K562 (cell line): ENCODE measurements at regions not wholly inside any gene's neighbourhood (a gene's known extent, or its start where the extent isn't known, plus 50 kb on each side); places are given as distances from the start of the nearest gene placed in this dataset.

Experiments
- ATAC-seq: fragments of 200-7000 bp; cut with Tn5 transposase; 3 replicates; pipeline ENCODE4 v1.9.1; 2020; ENCODE audit warnings: moderate library complexity
- BruUV-seq: library from RNA; stranded (reverse); fragments of 400-500 nt; replicated peaks from 2 replicates; lab custom pipeline; 2021; lab: Mats Ljungman, UMichigan
- CTCF ChIA-PET: fragments of 300-600 bp; formaldehyde crosslinking; extraction: SDS; loops from one replicate; lab custom pipeline; 2021; ENCODE audit warnings: low intra/inter-chr PET ratio; lab: Yijun Ruan, JAX
- POLR2A ChIA-PET: fragments of 300-600, 350-650 bp; sonication (Branson Sonifier 250); formaldehyde crosslinking; extraction: SDS; loops from one replicate; lab custom pipeline; 2021; ENCODE audit warnings: antibody characterized with exemption, inconsistent platforms; lab: Yijun Ruan, JAX
- DNase-seq, 4 experiments: peaks; one replicate each; pipeline versions ENCODE4 v3.0.0 to v3.0.0-alpha.2; 2011 to 2018; ENCODE audit warnings: low spot score in 3 of 4, mixed read lengths in 3 of 4; ENCODE audit errors: extremely low read depth in 1 of 4
- FAIRE-seq: peaks from 2 replicates; lab custom pipeline; 2011; peaks lifted over from hg19 to GRCh38; lab: Jason Lieb, UNC
- H2AFZ ChIP-seq: 2 replicates; pipeline ENCODE4 v1.6.0; 2011; ENCODE audit warnings: low read depth, low read length, control low read depth, inconsistent platforms
- H3K27ac ChIP-seq: fragments of 200-600 bp; 3 replicates; pipeline ENCODE4 v1.8.0; 2011; ENCODE audit warnings: low read depth, mild to moderate bottlenecking, control low read depth, inconsistent platforms, low read length, moderate library complexity, mixed read lengths; ENCODE audit errors: extremely low read depth
- H3K27me3 ChIP-seq, 2 experiments: fragments of 300-600 bp in 1 of 2; 2 replicates in 1 of 2; 3 replicates in 1 of 2; pipeline versions ENCODE4 v1.6.0 to v1.8.0; 2011; ENCODE audit warnings: inconsistent platforms in 2 of 2, low read length in 2 of 2, mild to moderate bottlenecking in 1 of 2, mixed read lengths in 1 of 2, moderate library complexity in 1 of 2; ENCODE audit not compliant: control insufficient read depth in 2 of 2, insufficient read depth in 2 of 2
- H3K36me3 ChIP-seq: fragments of 300-600 bp; 3 replicates; pipeline ENCODE4 v1.8.0; 2011; ENCODE audit warnings: mild to moderate bottlenecking, low read length, inconsistent platforms; ENCODE audit not compliant: control insufficient read depth, insufficient read depth
- H3K4me1 ChIP-seq, 2 experiments: fragments of 200-600 bp in 1 of 2; replicated peaks in 1 of 2; 2 replicates in 1 of 2; 3 replicates in 1 of 2; pipeline versions ENCODE4 v1.5.1 to v1.8.0; 2011; ENCODE audit warnings: inconsistent platforms in 2 of 2, low read length in 2 of 2, mild to moderate bottlenecking in 1 of 2, mixed read lengths in 1 of 2, moderate library complexity in 1 of 2; ENCODE audit not compliant: control insufficient read depth in 2 of 2, insufficient read depth in 2 of 2
- H3K4me2 ChIP-seq: 2 replicates; pipeline ENCODE4 v1.6.1; 2011; ENCODE audit warnings: low read length, control low read depth, inconsistent platforms, mixed read lengths; ENCODE audit not compliant: insufficient read depth
- H3K4me3 ChIP-seq: fragments of 200-600 bp; sonication (generic), shearing (Covaris generic); 2 replicates; pipeline ENCODE4 v1.5.1; 2016; ENCODE audit warnings: control low read depth, inconsistent platforms
- H3K79me2 ChIP-seq: fragments of 200-600 bp; 3 replicates; pipeline ENCODE4 v1.8.0; 2011; ENCODE audit warnings: low read length, inconsistent platforms; ENCODE audit not compliant: control insufficient read depth, insufficient read depth
- H3K9ac ChIP-seq, 2 experiments: 2 replicates each; pipeline versions ENCODE4 v1.6.0 to v1.6.1; 2011; ENCODE audit warnings: low read depth in 2 of 2, low read length in 2 of 2, control low read depth in 1 of 2, inconsistent platforms in 1 of 2, mild to moderate bottlenecking in 1 of 2, mixed read lengths in 1 of 2; ENCODE audit not compliant: insufficient read depth in 1 of 2
- H3K9me1 ChIP-seq: one replicate; pipeline ENCODE4 v1.6.0; 2011; ENCODE audit warnings: inconsistent platforms, mild to moderate bottlenecking, low read length, moderate library complexity; ENCODE audit not compliant: control insufficient read depth, insufficient read depth
- H3K9me3 ChIP-seq: replicated peaks from 2 replicates; pipeline ENCODE4 v1.5.1; 2011; ENCODE audit warnings: low read depth, low read length, inconsistent platforms; ENCODE audit not compliant: control insufficient read depth, insufficient read depth
- H4K20me1 ChIP-seq: replicated peaks from 2 replicates; pipeline ENCODE4 v1.6.1; 2011; ENCODE audit warnings: low read length, inconsistent platforms, mixed read lengths; ENCODE audit not compliant: control insufficient read depth, insufficient read depth
- ARID1B ChIP-seq: fragments of 450-650 bp; IDR thresholded peaks from 2 replicates; pipeline ENCODE4 v1.6.1; 2016; ENCODE audit warnings: antibody characterized with exemption, mild to moderate bottlenecking, inconsistent platforms
- ETS2 ChIP-seq: IDR thresholded peaks from 2 replicates; pipeline ENCODE4 v1.6.1; 2016; ENCODE audit warnings: borderline replicate concordance, missing genetic modification characterization, mild to moderate bottlenecking, moderate library complexity, missing compliant biosample characterization; ENCODE audit not compliant: poor library complexity, severe bottlenecking
- FOSL1 ChIP-seq: fragments of 200-800 bp; sonication (Bioruptor generic); conservative IDR thresholded peaks from 2 replicates; pipeline ENCODE4 v1.6.1; 2016; ENCODE audit warnings: missing genetic modification characterization, missing compliant biosample characterization
- HCFC1 ChIP-seq: IDR thresholded peaks from 2 replicates; pipeline ENCODE4 v1.6.1; 2012; ENCODE audit warnings: low read depth, low read length, improper control_type of control experiment
- MBD2 ChIP-seq: sonication (generic); IDR thresholded peaks from 2 replicates; pipeline ENCODE4 v1.6.1; 2016; ENCODE audit warnings: low read depth, borderline replicate concordance
- NFYB ChIP-seq: IDR thresholded peaks from 2 replicates; pipeline ENCODE4 v1.6.1; 2011; ENCODE audit warnings: mild to moderate bottlenecking, moderate library complexity; ENCODE audit not compliant: insufficient read length; ENCODE audit errors: extremely low read depth
- NR2C2 ChIP-seq, 2 experiments: fragments of 200-800 bp in 1 of 2; sonication (Bioruptor generic) in 1 of 2; sonication (generic) in 1 of 2; formaldehyde crosslinking in 1 of 2; IDR thresholded peaks; 2 replicates each; pipeline versions ENCODE4 v1.6.1 to v1.8.0; 2016 to 2022; ENCODE audit warnings: mild to moderate bottlenecking in 1 of 2, missing compliant biosample characterization in 1 of 2, missing genetic modification characterization in 1 of 2, missing genetic modification reagents in 1 of 2
- SMARCE1 ChIP-seq: fragments of 450-650 bp; IDR thresholded peaks from 2 replicates; pipeline ENCODE4 v1.7.1; 2016; ENCODE audit warnings: mild to moderate bottlenecking
- ZNF583 ChIP-seq: fragments of 250-450 bp; sonication (Bioruptor Pico); IDR thresholded peaks from 2 replicates; pipeline ENCODE4 v1.4.0; 2020
- WGBS: fragments of 100-300 bp; shearing (Covaris generic); methylation state at CpG from one replicate; pipeline ENCODE4 v1.1.6; 2016; ENCODE audit warnings: low coverage, mixed read lengths; ENCODE audit not compliant: insufficient coverage; ENCODE audit errors: missing lambda C conversion rate; 5-methylcytosine and 5-hydroxymethylcytosine counted together
- in situ Hi-C: fragments of 300-500 bp; cut with MboI; formaldehyde crosslinking; loops from 4 replicates; pipeline ENCODE4 v1.15.0; 2018; ENCODE audit warnings: inconsistent platforms, mixed read lengths
- intact Hi-C: fragments of 100-400 bp; cut with micrococcal nuclease; formaldehyde crosslinking; loops from 2 replicates; pipeline ENCODE4 v1.14.2; 2022
- TF ChIP-seq, protein P1 (sequence below): IDR thresholded peaks from 2 replicates; pipeline ENCODE4 v1.6.1; 2016; ENCODE audit warnings: missing genetic modification characterization, missing compliant biosample characterization
- TF ChIP-seq, protein P2 (sequence below): fragments of 450-650 bp; IDR thresholded peaks from 2 replicates; pipeline ENCODE4 v1.6.1; 2017; ENCODE audit warnings: antibody characterized with exemption

DNA sequence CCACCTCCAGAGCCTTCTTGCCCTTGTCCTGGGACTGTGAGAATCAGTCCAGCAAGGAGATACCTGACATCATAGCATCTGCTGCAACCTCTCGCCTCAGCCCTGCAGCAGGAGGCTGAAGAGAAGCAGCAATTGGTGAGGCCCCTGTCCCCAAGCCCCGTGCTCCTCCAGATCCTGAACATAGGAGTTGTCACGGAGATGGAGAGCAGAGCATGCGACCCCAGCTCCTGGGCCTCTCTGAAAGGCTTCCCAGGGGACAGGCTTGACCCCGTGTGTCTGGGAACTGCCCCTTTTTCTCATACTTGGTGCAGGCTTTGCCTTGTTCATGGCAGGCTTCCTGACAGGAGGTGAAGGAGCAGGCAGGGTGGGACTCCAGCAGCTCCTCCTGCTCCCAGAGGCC lies 127.7 kb upstream of the PZP start:
- H3K79me2 ChIP-seq: no peaks in the 10 kb centered on the region
- no peaks in the 10 kb centered on the region for H3K27me3 ChIP-seq
- ChIA-PET POLR2A (no interaction called here), CTCF (no interaction called here)
- no peak for ATAC-seq
- in situ Hi-C loops (loop anchor here (25.0 kb wide), 1 partner anchor 301 kb away; no protein-coding TSS in a partner anchor), intact Hi-C loops (loop anchor here (10.0 kb wide), 2 partner anchors 129 to 249 kb away; no protein-coding TSS in a partner anchor)
- no peaks in the 10 kb centered on the region; the same call in 1 of the 2 replicates for H3K9me3 ChIP-seq
- no peak for TF ChIP-seq ARID1B
- TF ChIP-seq FOSL1 (tag): no peak
- TF ChIP-seq, protein P1, sequence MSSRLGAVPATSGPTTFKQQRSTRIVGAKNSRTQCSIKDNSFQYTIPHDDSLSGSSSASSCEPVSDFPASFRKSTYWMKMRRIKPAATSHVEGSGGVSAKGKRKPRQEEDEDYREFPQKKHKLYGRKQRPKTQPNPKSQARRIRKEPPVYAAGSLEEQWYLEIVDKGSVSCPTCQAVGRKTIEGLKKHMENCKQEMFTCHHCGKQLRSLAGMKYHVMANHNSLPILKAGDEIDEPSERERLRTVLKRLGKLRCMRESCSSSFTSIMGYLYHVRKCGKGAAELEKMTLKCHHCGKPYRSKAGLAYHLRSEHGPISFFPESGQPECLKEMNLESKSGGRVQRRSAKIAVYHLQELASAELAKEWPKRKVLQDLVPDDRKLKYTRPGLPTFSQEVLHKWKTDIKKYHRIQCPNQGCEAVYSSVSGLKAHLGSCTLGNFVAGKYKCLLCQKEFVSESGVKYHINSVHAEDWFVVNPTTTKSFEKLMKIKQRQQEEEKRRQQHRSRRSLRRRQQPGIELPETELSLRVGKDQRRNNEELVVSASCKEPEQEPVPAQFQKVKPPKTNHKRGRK (tag): no peak
- TF ChIP-seq SMARCE1: no peak
- no peak overlapping the region for H3K27ac ChIP-seq
- H4K20me1 ChIP-seq: no peaks in the 10 kb centered on the region
- H3K36me3 ChIP-seq: no peaks in the 10 kb centered on the region
- BruUV-seq: no TSS peak
- no peak overlapping the region for H3K4me3 ChIP-seq
- no peak overlapping the region for H3K9ac ChIP-seq
- H3K4me2 ChIP-seq: no peak overlapping the region
- no peaks in the 10 kb centered on the region for H3K9me1 ChIP-seq
- WGBS: 13% methylated on average over 4 of the region's 5 CpGs
- H3K4me1 ChIP-seq: peaks cover 0 to 8% of the 10 kb centered on the region in 2 experiments; a peak in 4 of 5 replicates
- FAIRE-seq: no peak
- DNase-seq: no peak
- no peak overlapping the region for H2AFZ ChIP-seq

DNA sequence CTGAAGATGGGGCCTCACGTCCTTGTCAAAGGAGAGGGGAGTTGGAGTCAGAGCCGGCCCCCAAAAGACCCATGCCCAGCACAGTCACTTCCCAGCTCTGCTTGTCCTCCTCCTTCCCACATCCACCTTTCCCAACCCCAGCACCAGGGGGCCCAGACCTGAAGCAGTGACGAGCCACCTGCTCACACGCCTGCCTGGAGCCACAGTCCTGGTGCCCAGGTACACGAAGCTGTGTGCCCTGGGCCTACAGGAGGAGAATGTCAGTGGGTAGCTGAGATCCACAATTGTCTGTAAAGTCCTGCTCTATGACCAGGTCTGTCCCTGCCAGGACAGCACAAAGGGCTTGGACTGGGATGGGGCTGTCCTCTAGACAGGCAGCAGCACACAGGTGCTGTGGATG lies 126.8 kb upstream of the PZP start:
- WGBS: 57% methylated on average over 1 of the region's 5 CpGs
- Histone ChIP-seq H3K9me3 (no peaks in the 10 kb centered on the region; the same call in 1 of the 2 replicates), H2AFZ (no peak overlapping the region), H3K9me1 (no peaks in the 10 kb centered on the region), H3K4me3 (no peak overlapping the region), H3K79me2 (no peaks in the 10 kb centered on the region), H3K36me3 (no peaks in the 10 kb centered on the region), H4K20me1 (no peaks in the 10 kb centered on the region), H3K27me3 (no peaks in the 10 kb centered on the region), H3K9ac (no peak overlapping the region), H3K4me1 (peaks cover 0 to 8% of the 10 kb centered on the region in 2 experiments; a peak in 3 of 5 replicates), H3K27ac (no peak overlapping the region), H3K4me2 (no peak overlapping the region)
- no peak for ATAC-seq
- intact Hi-C loops: loop anchor here (10.0 kb wide), 2 partner anchors 130 to 250 kb away; no protein-coding TSS in a partner anchor
- no peak for DNase-seq
- ChIA-PET CTCF (no interaction called here), POLR2A (no interaction called here)
- BruUV-seq: no TSS peak
- no peak for FAIRE-seq
- in situ Hi-C loops: loop anchor here (25.0 kb wide), 1 partner anchor 302 kb away; no protein-coding TSS in a partner anchor
- TF ChIP-seq NR2C2 (CRISPR knock-in tag; IDR thresholded peaks at IDR 0.05): no peak
- no peak for TF ChIP-seq NR2C2 (tag; IDR thresholded peaks at IDR 0.05)
- TF ChIP-seq HCFC1: no peak
- TF ChIP-seq MBD2: no peak
- TF ChIP-seq ETS2 (tag): no peak
- no peak for TF ChIP-seq ZNF583 (CRISPR knock-in tag)
- no peak for TF ChIP-seq NFYB
- TF ChIP-seq, protein P2, sequence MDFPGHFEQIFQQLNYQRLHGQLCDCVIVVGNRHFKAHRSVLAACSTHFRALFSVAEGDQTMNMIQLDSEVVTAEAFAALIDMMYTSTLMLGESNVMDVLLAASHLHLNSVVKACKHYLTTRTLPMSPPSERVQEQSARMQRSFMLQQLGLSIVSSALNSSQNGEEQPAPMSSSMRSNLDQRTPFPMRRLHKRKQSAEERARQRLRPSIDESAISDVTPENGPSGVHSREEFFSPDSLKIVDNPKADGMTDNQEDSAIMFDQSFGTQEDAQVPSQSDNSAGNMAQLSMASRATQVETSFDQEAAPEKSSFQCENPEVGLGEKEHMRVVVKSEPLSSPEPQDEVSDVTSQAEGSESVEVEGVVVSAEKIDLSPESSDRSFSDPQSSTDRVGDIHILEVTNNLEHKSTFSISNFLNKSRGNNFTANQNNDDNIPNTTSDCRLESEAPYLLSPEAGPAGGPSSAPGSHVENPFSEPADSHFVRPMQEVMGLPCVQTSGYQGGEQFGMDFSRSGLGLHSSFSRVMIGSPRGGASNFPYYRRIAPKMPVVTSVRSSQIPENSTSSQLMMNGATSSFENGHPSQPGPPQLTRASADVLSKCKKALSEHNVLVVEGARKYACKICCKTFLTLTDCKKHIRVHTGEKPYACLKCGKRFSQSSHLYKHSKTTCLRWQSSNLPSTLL: no peak
